ENCODE measurements at regions not wholly inside any gene's neighbourhood (a gene's known extent, or its start where the extent isn't known, plus 50 kb on each side); places are given as distances from the start of the nearest gene placed in this dataset.

DNA sequence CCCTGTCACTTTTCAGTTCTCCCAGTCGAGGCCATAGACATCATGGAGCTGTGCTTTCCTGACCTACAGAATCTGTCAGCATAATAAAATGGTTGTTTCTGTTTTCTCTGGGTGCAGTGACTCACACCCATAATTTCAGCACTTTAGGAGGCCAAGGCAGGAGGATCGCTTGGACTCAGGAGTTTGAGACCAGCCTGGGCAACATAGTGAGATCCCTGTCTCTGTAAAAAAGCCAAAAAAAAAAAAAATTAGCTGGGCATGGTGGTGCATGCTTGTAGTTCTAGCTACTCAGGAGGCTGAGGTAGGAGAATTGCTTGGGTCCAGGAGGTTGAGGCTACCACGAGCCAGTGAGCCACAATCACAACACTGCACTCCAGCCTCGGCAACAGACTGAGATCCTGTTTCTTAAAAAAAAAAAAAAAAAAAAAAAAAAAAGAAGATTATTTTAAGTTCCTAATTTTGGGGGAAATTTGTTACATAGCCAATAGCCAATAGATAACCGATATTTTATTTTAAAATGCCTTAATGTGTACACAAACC is 196.2 kb downstream of the ADSS2 start:
- TF ChIP-seq POLR2A (IDR thresholded peaks at IDR 0.05; ENCODE audit: low read length): no peak
- no peak for TF ChIP-seq GATA1 (IDR thresholded peaks at IDR 0.05; ENCODE audit: low read depth, low read length)

All from erythroblast (primary cell).